ENCODE measurements at regions not wholly inside any gene's neighbourhood (a gene's known extent, or its start where the extent isn't known, plus 50 kb on each side); places are given as distances from the start of the nearest gene placed in this dataset.

GRCh38 chrY:15349351-15349750, 825.0 kb downstream of the NLGN4Y start:
- no peak for DNase-seq
- Mint-ChIP-seq H3K27me3 (ENCODE audit: insufficient read depth) (no peaks in the 10 kb centered on the region; the same call in 1 of the 2 replicates), H3K36me3 (ENCODE audit: low read depth) (no peaks in the 10 kb centered on the region), H3K9me3 (no peaks in the 10 kb centered on the region), H3K27ac (no peak overlapping the region), H3K4me1 (ENCODE audit: low read depth) (no peaks in the 10 kb centered on the region), H3K4me3 (no peak overlapping the region)
- no peak for TF ChIP-seq CTCF (IDR thresholded peaks at IDR 0.05)

GRCh38 chrY:15355321-15355720, 831.0 kb downstream of the NLGN4Y start:
- Mint-ChIP-seq H3K36me3 (ENCODE audit: low read depth) (no peaks in the 10 kb centered on the region), H3K27ac (no peak overlapping the region), H3K4me3 (no peak overlapping the region), H3K4me1 (ENCODE audit: low read depth) (no peaks in the 10 kb centered on the region), H3K9me3 (no peaks in the 10 kb centered on the region), H3K27me3 (ENCODE audit: insufficient read depth) (no peaks in the 10 kb centered on the region; the same call in 1 of the 2 replicates)
- DNase-seq, result no peak
- no peak for TF ChIP-seq CTCF (IDR thresholded peaks at IDR 0.05)

- Mint-ChIP-seq H3K36me3 (ENCODE audit: low read depth) (no peaks in the 10 kb centered on the region), H3K27me3 (ENCODE audit: insufficient read depth) (no peaks in the 10 kb centered on the region)
- no peak for DNase-seq
Observed at GRCh38 chrY:15360471-15360870, 836.1 kb downstream of the NLGN4Y start.

GRCh38 chrY:15364996-15365395, 840.7 kb downstream of the NLGN4Y start:
- H3K4me3 Mint-ChIP-seq, result no peak overlapping the region
- no peak for TF ChIP-seq CTCF (IDR thresholded peaks at IDR 0.05)
- H3K4me1 Mint-ChIP-seq (ENCODE audit: low read depth), result no peaks in the 10 kb centered on the region
- no peaks in the 10 kb centered on the region for H3K36me3 Mint-ChIP-seq (ENCODE audit: low read depth)
- DNase-seq, result no peak
- H3K9me3 Mint-ChIP-seq, result no peaks in the 10 kb centered on the region
- no peak overlapping the region for H3K27ac Mint-ChIP-seq
- no peaks in the 10 kb centered on the region for H3K27me3 Mint-ChIP-seq (ENCODE audit: insufficient read depth)

More at GRCh38 chrY:15360471-15360870, 836.1 kb downstream of the NLGN4Y start:
- Mint-ChIP-seq H3K27ac (no peak overlapping the region), H3K9me3 (no peaks in the 10 kb centered on the region), H3K4me1 (ENCODE audit: low read depth) (no peaks in the 10 kb centered on the region), H3K4me3 (no peak overlapping the region)
- TF ChIP-seq CTCF (IDR thresholded peaks at IDR 0.05), result no peak

- no peaks in the 10 kb centered on the region for H3K36me3 Mint-ChIP-seq (ENCODE audit: low read depth)
- no peak overlapping the region for H3K27ac Mint-ChIP-seq
- DNase-seq, result no peak
- TF ChIP-seq CTCF (IDR thresholded peaks at IDR 0.05), result no peak
- H3K4me3 Mint-ChIP-seq, result no peak overlapping the region
- no peaks in the 10 kb centered on the region for H3K9me3 Mint-ChIP-seq
- no peaks in the 10 kb centered on the region for H3K4me1 Mint-ChIP-seq (ENCODE audit: low read depth)
- no peaks in the 10 kb centered on the region for H3K27me3 Mint-ChIP-seq (ENCODE audit: insufficient read depth)
Observed at GRCh38 chrY:15368786-15369185, 844.5 kb downstream of the NLGN4Y start.

GRCh38 chrY:15385178-15385577, 860.8 kb downstream of the NLGN4Y start:
- Mint-ChIP-seq H3K27me3 (ENCODE audit: insufficient read depth) (no peaks in the 10 kb centered on the region), H3K4me1 (ENCODE audit: low read depth) (no peaks in the 10 kb centered on the region), H3K9me3 (no peaks in the 10 kb centered on the region), H3K27ac (no peak overlapping the region), H3K4me3 (no peak overlapping the region), H3K36me3 (ENCODE audit: low read depth) (no peaks in the 10 kb centered on the region)
- DNase-seq, result no peak
- TF ChIP-seq CTCF (IDR thresholded peaks at IDR 0.05), result no peak
